ENCODE measurements at regions not wholly inside any gene's neighbourhood (a gene's known extent, or its start where the extent isn't known, plus 50 kb on each side); places are given as distances from the start of the nearest gene placed in this dataset.

DNA sequence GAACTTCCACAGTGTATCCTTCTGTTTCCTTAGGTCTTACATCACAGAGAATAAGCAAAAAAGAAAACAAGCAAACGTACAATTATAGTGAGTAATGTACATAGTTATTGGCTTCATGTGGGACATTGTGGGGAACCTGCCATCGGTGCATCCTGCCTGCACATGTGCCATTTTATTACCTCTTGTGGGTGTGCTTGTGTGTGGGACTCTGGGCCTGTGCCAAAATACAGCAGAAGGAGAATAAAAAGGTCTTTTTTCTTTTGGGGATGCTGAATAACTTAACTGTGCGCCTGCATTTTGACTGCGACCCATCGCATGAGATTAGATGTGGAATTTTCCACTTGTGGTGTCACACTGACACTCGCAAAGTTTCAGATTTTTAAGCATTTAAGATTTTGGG lies 169.6 kb upstream of the DCBLD2 start:
- no peak for TF ChIP-seq MYNN (CRISPR knock-in tag; IDR thresholded peaks at IDR 0.05; ENCODE audit: low read depth)
- TF ChIP-seq, protein P1, sequence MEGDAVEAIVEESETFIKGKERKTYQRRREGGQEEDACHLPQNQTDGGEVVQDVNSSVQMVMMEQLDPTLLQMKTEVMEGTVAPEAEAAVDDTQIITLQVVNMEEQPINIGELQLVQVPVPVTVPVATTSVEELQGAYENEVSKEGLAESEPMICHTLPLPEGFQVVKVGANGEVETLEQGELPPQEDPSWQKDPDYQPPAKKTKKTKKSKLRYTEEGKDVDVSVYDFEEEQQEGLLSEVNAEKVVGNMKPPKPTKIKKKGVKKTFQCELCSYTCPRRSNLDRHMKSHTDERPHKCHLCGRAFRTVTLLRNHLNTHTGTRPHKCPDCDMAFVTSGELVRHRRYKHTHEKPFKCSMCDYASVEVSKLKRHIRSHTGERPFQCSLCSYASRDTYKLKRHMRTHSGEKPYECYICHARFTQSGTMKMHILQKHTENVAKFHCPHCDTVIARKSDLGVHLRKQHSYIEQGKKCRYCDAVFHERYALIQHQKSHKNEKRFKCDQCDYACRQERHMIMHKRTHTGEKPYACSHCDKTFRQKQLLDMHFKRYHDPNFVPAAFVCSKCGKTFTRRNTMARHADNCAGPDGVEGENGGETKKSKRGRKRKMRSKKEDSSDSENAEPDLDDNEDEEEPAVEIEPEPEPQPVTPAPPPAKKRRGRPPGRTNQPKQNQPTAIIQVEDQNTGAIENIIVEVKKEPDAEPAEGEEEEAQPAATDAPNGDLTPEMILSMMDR (CRISPR knock-in tag; IDR thresholded peaks at IDR 0.05), result no peak
- TF ChIP-seq KLF11 (CRISPR knock-in tag; IDR thresholded peaks at IDR 0.05), result no peak
- TF ChIP-seq, protein P2, sequence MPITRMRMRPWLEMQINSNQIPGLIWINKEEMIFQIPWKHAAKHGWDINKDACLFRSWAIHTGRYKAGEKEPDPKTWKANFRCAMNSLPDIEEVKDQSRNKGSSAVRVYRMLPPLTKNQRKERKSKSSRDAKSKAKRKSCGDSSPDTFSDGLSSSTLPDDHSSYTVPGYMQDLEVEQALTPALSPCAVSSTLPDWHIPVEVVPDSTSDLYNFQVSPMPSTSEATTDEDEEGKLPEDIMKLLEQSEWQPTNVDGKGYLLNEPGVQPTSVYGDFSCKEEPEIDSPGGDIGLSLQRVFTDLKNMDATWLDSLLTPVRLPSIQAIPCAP (CRISPR knock-in tag; IDR thresholded peaks at IDR 0.05; ENCODE audit: low read depth), result no peak
- no peak for TF ChIP-seq NFYB (CRISPR knock-in tag; IDR thresholded peaks at IDR 0.05)
- TF ChIP-seq HOXA9 (CRISPR knock-in tag; IDR thresholded peaks at IDR 0.05; ENCODE audit: borderline replicate concordance), result no peak
- no peak for TF ChIP-seq SALL2 (CRISPR knock-in tag; IDR thresholded peaks at IDR 0.05)
- no peak for TF ChIP-seq NFE2L2 (IDR thresholded peaks at IDR 0.05; ENCODE audit: low read length)

All from HepG2 (cell line).